ENCODE measurements at regions not wholly inside any gene's neighbourhood (a gene's known extent, or its start where the extent isn't known, plus 50 kb on each side); places are given as distances from the start of the nearest gene placed in this dataset.

DNA sequence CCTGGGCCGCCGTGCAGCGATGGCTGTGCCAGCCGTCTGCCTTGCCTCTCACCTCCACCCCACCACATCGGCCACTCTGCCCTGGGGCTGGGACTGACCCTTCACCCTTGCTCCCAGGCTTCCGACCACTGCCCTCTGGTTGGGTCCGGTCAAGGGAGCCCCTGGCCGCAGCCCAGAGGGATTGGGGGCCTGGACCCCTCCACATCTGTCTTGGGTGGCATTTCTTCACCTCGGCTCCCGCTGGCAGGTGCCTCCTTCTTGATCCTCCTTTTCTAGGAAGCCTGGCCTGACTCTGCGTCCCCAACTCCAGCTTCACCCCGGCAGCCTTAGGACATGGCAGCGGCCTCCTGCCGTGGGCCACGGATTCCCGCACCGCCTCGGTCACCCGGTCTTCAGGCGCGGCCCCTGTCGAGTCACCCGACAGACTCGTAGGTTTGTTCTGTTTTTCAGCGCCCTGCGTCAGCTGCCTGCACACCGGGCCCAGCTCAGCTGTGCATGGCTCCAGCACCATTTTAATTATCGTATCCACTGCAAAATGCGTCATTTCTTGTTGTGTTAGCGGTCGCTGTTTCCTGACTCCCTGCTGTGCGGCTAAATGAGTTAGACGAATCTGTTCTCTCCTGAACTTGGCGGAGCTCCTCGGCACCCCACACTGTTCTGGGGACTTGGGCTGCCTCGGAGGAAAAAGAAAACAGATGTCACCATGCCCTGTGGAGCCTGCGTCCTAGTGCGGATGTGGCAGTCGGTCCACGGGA, 124.0 kb downstream of the FAM53A start:
- TF ChIP-seq, protein P1, sequence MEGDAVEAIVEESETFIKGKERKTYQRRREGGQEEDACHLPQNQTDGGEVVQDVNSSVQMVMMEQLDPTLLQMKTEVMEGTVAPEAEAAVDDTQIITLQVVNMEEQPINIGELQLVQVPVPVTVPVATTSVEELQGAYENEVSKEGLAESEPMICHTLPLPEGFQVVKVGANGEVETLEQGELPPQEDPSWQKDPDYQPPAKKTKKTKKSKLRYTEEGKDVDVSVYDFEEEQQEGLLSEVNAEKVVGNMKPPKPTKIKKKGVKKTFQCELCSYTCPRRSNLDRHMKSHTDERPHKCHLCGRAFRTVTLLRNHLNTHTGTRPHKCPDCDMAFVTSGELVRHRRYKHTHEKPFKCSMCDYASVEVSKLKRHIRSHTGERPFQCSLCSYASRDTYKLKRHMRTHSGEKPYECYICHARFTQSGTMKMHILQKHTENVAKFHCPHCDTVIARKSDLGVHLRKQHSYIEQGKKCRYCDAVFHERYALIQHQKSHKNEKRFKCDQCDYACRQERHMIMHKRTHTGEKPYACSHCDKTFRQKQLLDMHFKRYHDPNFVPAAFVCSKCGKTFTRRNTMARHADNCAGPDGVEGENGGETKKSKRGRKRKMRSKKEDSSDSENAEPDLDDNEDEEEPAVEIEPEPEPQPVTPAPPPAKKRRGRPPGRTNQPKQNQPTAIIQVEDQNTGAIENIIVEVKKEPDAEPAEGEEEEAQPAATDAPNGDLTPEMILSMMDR (IDR thresholded peaks at IDR 0.05) = no peak
- TF ChIP-seq POLR2A (IDR thresholded peaks at IDR 0.05) = no peak

All from right lobe of liver (tissue), 4 donors.